ENCODE measurements at regions not wholly inside any gene's neighbourhood (a gene's known extent, or its start where the extent isn't known, plus 50 kb on each side); places are given as distances from the start of the nearest gene placed in this dataset.

- intact Hi-C loops (cut with micrococcal nuclease; ENCODE audit: unreplicated experiment): no loop called here
- no peaks in the 10 kb centered on the region for H3K27me3 Mint-ChIP-seq (ENCODE audit: unreplicated experiment)
Observed at GRCh38 chr9:117470455-117470854, 55.6 kb upstream of the ASTN2 start.

GRCh38 chr9:117466111-117466510 is 51.3 kb upstream of the ASTN2 start:
- intact Hi-C loops (cut with micrococcal nuclease; ENCODE audit: unreplicated experiment): no loop called here
- Mint-ChIP-seq H3K4me1 (ENCODE audit: low read depth, unreplicated experiment) (no peaks in the 10 kb centered on the region), H3K27ac (ENCODE audit: unreplicated experiment) (no peak overlapping the region), H3K9me3 (ENCODE audit: low read depth, unreplicated experiment) (no peaks in the 10 kb centered on the region), H3K27me3 (ENCODE audit: unreplicated experiment) (no peaks in the 10 kb centered on the region), H3K36me3 (ENCODE audit: insufficient read depth, unreplicated experiment) (no peaks in the 10 kb centered on the region), H3K4me3 (ENCODE audit: low read depth, unreplicated experiment) (no peak overlapping the region)
- no TSS peak for BruUV-seq (replicated peaks)
- no peak for TF ChIP-seq CTCF (IDR thresholded peaks at IDR 0.05; ENCODE audit: unreplicated experiment)
- CTCF ChIA-PET: no interaction called here
- no peak for DNase-seq

More at GRCh38 chr9:117470455-117470854, 55.6 kb upstream of the ASTN2 start:
- CTCF ChIA-PET: no interaction called here
- no peak for DNase-seq
- BruUV-seq (replicated peaks): no TSS peak
- Mint-ChIP-seq H3K4me3 (ENCODE audit: low read depth, unreplicated experiment) (no peak overlapping the region), H3K4me1 (ENCODE audit: low read depth, unreplicated experiment) (no peaks in the 10 kb centered on the region), H3K9me3 (ENCODE audit: low read depth, unreplicated experiment) (peaks cover 2% of the 10 kb centered on the region), H3K36me3 (ENCODE audit: insufficient read depth, unreplicated experiment) (no peaks in the 10 kb centered on the region), H3K27ac (ENCODE audit: unreplicated experiment) (no peak overlapping the region)
- TF ChIP-seq CTCF (IDR thresholded peaks at IDR 0.05; ENCODE audit: unreplicated experiment): no peak

- intact Hi-C loops (cut with micrococcal nuclease; ENCODE audit: unreplicated experiment): no loop called here
- CTCF ChIA-PET: no interaction called here
- no peaks in the 10 kb centered on the region for H3K9me3 Mint-ChIP-seq (ENCODE audit: low read depth, unreplicated experiment)
- no peaks in the 10 kb centered on the region for H3K27me3 Mint-ChIP-seq (ENCODE audit: unreplicated experiment)
- no peaks in the 10 kb centered on the region for H3K36me3 Mint-ChIP-seq (ENCODE audit: insufficient read depth, unreplicated experiment)
- no peak overlapping the region for H3K4me3 Mint-ChIP-seq (ENCODE audit: low read depth, unreplicated experiment)
- BruUV-seq (replicated peaks): no TSS peak
- DNase-seq: no peak
- no peak overlapping the region for H3K27ac Mint-ChIP-seq (ENCODE audit: unreplicated experiment)
- no peaks in the 10 kb centered on the region for H3K4me1 Mint-ChIP-seq (ENCODE audit: low read depth, unreplicated experiment)
- TF ChIP-seq CTCF (IDR thresholded peaks at IDR 0.05; ENCODE audit: unreplicated experiment): no peak
Observed at GRCh38 chr9:117465706-117466105, 50.8 kb upstream of the ASTN2 start.

- Mint-ChIP-seq H3K27ac (ENCODE audit: unreplicated experiment) (no peak overlapping the region), H3K4me3 (ENCODE audit: low read depth, unreplicated experiment) (no peak overlapping the region), H3K36me3 (ENCODE audit: insufficient read depth, unreplicated experiment) (no peaks in the 10 kb centered on the region), H3K27me3 (ENCODE audit: unreplicated experiment) (no peaks in the 10 kb centered on the region), H3K9me3 (ENCODE audit: low read depth, unreplicated experiment) (no peaks in the 10 kb centered on the region), H3K4me1 (ENCODE audit: low read depth, unreplicated experiment) (no peaks in the 10 kb centered on the region)
- no peak for TF ChIP-seq CTCF (IDR thresholded peaks at IDR 0.05; ENCODE audit: unreplicated experiment)
- CTCF ChIA-PET: no interaction called here
- no TSS peak for BruUV-seq (replicated peaks)
- DNase-seq: no peak
- intact Hi-C loops (cut with micrococcal nuclease; ENCODE audit: unreplicated experiment): no loop called here
Observed at GRCh38 chr9:117464941-117465616, 50.2 kb upstream of the ASTN2 start.

Measured in Calu3 (cell line).